Activated naive CD4-positive, alpha-beta T cell treated with anti-CD3 and anti-CD28 coated beads for 36 hours (primary cell): ENCODE measurements at regions not wholly inside any gene's neighbourhood (a gene's known extent, or its start where the extent isn't known, plus 50 kb on each side); places are given as distances from the start of the nearest gene placed in this dataset.

Experiments
- CTCF ChIA-PET: fragments of 350-600 bp; sonication (Branson Sonifier 250); formaldehyde crosslinking; loops from one replicate; lab custom pipeline; 2021; ENCODE audit warnings: antibody characterized with exemption; lab: Charles Lee
- DNase-seq: peaks from one replicate; pipeline ENCODE4 v3.0.0-alpha.2; 2020
- H3K27ac Mint-ChIP-seq: one replicate; pipeline ENCODE4 v1.8.0; 2021; ENCODE audit warnings: mild to moderate bottlenecking, mixed read lengths
- H3K27me3 Mint-ChIP-seq: one replicate; pipeline ENCODE4 v1.8.0; 2021; ENCODE audit warnings: low read depth, mixed read lengths
- H3K36me3 Mint-ChIP-seq: one replicate; pipeline ENCODE4 v1.8.0; 2021; ENCODE audit warnings: low read depth, mixed read lengths
- H3K4me1 Mint-ChIP-seq: one replicate; pipeline ENCODE4 v1.8.0; 2021; ENCODE audit warnings: low read depth, mixed read lengths
- H3K4me3 Mint-ChIP-seq: one replicate; pipeline ENCODE4 v1.8.0; 2021; ENCODE audit warnings: mild to moderate bottlenecking, moderate library complexity, mixed read lengths
- H3K9me3 Mint-ChIP-seq: one replicate; pipeline ENCODE4 v1.8.0; 2021; ENCODE audit warnings: mixed read lengths
- intact Hi-C: fragments of 100-400 bp; cut with micrococcal nuclease; formaldehyde crosslinking; loops from one replicate; pipeline ENCODE4 v1.15.1; 2023

GRCh38 chr20:19929481-19930145 lies 87.5 kb upstream of the NAA20 start:
- DNase-seq, result no peak
- Mint-ChIP-seq H3K27ac (no peak overlapping the region), H3K27me3 (no peaks in the 10 kb centered on the region), H3K4me3 (no peak overlapping the region), H3K9me3 (no peaks in the 10 kb centered on the region), H3K4me1 (no peaks in the 10 kb centered on the region), H3K36me3 (no peaks in the 10 kb centered on the region)
- CTCF ChIA-PET, result no interaction called here
- intact Hi-C loops, result no loop called here

GRCh38 chr20:19930426-19930825 lies 86.7 kb upstream of the NAA20 start:
- Mint-ChIP-seq H3K27ac (no peak overlapping the region), H3K36me3 (no peaks in the 10 kb centered on the region), H3K9me3 (no peaks in the 10 kb centered on the region), H3K27me3 (no peaks in the 10 kb centered on the region), H3K4me3 (no peak overlapping the region), H3K4me1 (peaks cover 3% of the 10 kb centered on the region)
- no peak for DNase-seq
- intact Hi-C loops, result no loop called here
- CTCF ChIA-PET, result no interaction called here

- no peaks in the 10 kb centered on the region for H3K36me3 Mint-ChIP-seq
- no peak overlapping the region for H3K27ac Mint-ChIP-seq
- DNase-seq, result no peak
- H3K4me3 Mint-ChIP-seq, result no peak overlapping the region
- peaks cover 7% of the 10 kb centered on the region for H3K4me1 Mint-ChIP-seq
- no peaks in the 10 kb centered on the region for H3K9me3 Mint-ChIP-seq
- peaks cover 2% of the 10 kb centered on the region for H3K27me3 Mint-ChIP-seq
- CTCF ChIA-PET, result no interaction called here
- intact Hi-C loops, result no loop called here
Observed at GRCh38 chr20:19932170-19932667, 84.9 kb upstream of the NAA20 start.

- Mint-ChIP-seq H3K27me3 (peaks cover 7% of the 10 kb centered on the region), H3K9me3 (no peaks in the 10 kb centered on the region), H3K36me3 (no peaks in the 10 kb centered on the region), H3K4me3 (no peak overlapping the region), H3K27ac (no peak overlapping the region), H3K4me1 (peaks cover 17% of the 10 kb centered on the region)
- CTCF ChIA-PET, result interaction anchor here (0.6 to 1.2 kb wide), 2 partner anchors 9 to 191 kb away, joined by 3 read pairs; no protein-coding TSS in a partner anchor
- intact Hi-C loops, result loop anchor here (5.0 kb wide), 1 partner anchor 62 kb away; no protein-coding TSS in a partner anchor
- DNase-seq, result peak; percentile 10
Observed at GRCh38 chr20:19934792-19935491, 82.2 kb upstream of the NAA20 start.

- intact Hi-C loops, result loop anchor here (5.0 kb wide), 1 partner anchor 61 kb away; no protein-coding TSS in a partner anchor
- CTCF ChIA-PET, result interaction anchor here (1.2 to 1.8 kb wide), 2 partner anchors 58 to 192 kb away, joined by 3 to 6 read pairs; no protein-coding TSS in a partner anchor
- peaks cover 10% of the 10 kb centered on the region for H3K27me3 Mint-ChIP-seq
- peaks cover 17% of the 10 kb centered on the region for H3K4me1 Mint-ChIP-seq
- no peaks in the 10 kb centered on the region for H3K36me3 Mint-ChIP-seq
- H3K9me3 Mint-ChIP-seq, result no peaks in the 10 kb centered on the region
- no peak overlapping the region for H3K4me3 Mint-ChIP-seq
- H3K27ac Mint-ChIP-seq, result no peak overlapping the region
- no peak for DNase-seq
Observed at GRCh38 chr20:19935842-19936241, 81.3 kb upstream of the NAA20 start.

- no peak overlapping the region for H3K27ac Mint-ChIP-seq
- H3K27me3 Mint-ChIP-seq, result peaks cover 12% of the 10 kb centered on the region
- intact Hi-C loops, result loop anchor here (1.0 to 5.0 kb wide), 2 partner anchors 61 to 199 kb away; no protein-coding TSS in a partner anchor
- H3K36me3 Mint-ChIP-seq, result no peaks in the 10 kb centered on the region
- H3K4me1 Mint-ChIP-seq, result peaks cover 17% of the 10 kb centered on the region
- DNase-seq, result no peak
- no peaks in the 10 kb centered on the region for H3K9me3 Mint-ChIP-seq
- CTCF ChIA-PET, result interaction anchor here (0.6 to 1.8 kb wide), 3 partner anchors 10 to 193 kb away, joined by 3 to 6 read pairs (median 3); no protein-coding TSS in a partner anchor
- no peak overlapping the region for H3K4me3 Mint-ChIP-seq
Observed at GRCh38 chr20:19936466-19937200, 80.5 kb upstream of the NAA20 start.

- peaks cover 12% of the 10 kb centered on the region for H3K27me3 Mint-ChIP-seq
- peak; percentile 40 for DNase-seq
- H3K27ac Mint-ChIP-seq, result no peak overlapping the region
- intact Hi-C loops, result loop anchor here (1.0 to 5.0 kb wide), 2 partner anchors 60 to 200 kb away; no protein-coding TSS in a partner anchor
- peaks cover 17% of the 10 kb centered on the region for H3K4me1 Mint-ChIP-seq
- no peak overlapping the region for H3K4me3 Mint-ChIP-seq
- H3K36me3 Mint-ChIP-seq, result no peaks in the 10 kb centered on the region
- no peaks in the 10 kb centered on the region for H3K9me3 Mint-ChIP-seq
- CTCF ChIA-PET, result interaction anchor here (0.6 to 1.8 kb wide), 2 partner anchors 11 to 57 kb away, joined by 3 to 6 read pairs; no protein-coding TSS in a partner anchor
Observed at GRCh38 chr20:19937218-19937617, 79.9 kb upstream of the NAA20 start.

GRCh38 chr20:19937651-19938420 lies 79.3 kb upstream of the NAA20 start:
- Mint-ChIP-seq H3K9me3 (no peaks in the 10 kb centered on the region), H3K36me3 (no peaks in the 10 kb centered on the region), H3K27ac (no peak overlapping the region), H3K4me3 (no peak overlapping the region), H3K4me1 (peaks cover 17% of the 10 kb centered on the region), H3K27me3 (peaks cover 12% of the 10 kb centered on the region)
- DNase-seq, result peak; percentile 67
- intact Hi-C loops, result loop anchor here (1.0 to 5.0 kb wide), 2 partner anchors 59 to 201 kb away; no protein-coding TSS in a partner anchor
- CTCF ChIA-PET, result interaction anchor here (1.8 kb wide), 1 partner anchor 56 kb away, joined by 6 read pairs; no protein-coding TSS in a partner anchor

GRCh38 chr20:19938421-19939090 lies 78.6 kb upstream of the NAA20 start:
- Mint-ChIP-seq H3K27ac (no peak overlapping the region), H3K36me3 (no peaks in the 10 kb centered on the region), H3K27me3 (peaks cover 12% of the 10 kb centered on the region), H3K4me1 (peaks cover 17% of the 10 kb centered on the region), H3K9me3 (no peaks in the 10 kb centered on the region), H3K4me3 (no peak overlapping the region)
- CTCF ChIA-PET, result no interaction called here
- intact Hi-C loops, result loop anchor here (5.0 kb wide), 1 partner anchor 59 kb away; no protein-coding TSS in a partner anchor
- no peak for DNase-seq

- DNase-seq, result no peak
- Mint-ChIP-seq H3K27ac (no peak overlapping the region), H3K9me3 (no peaks in the 10 kb centered on the region), H3K36me3 (no peaks in the 10 kb centered on the region), H3K4me1 (peaks cover 14% of the 10 kb centered on the region), H3K4me3 (no peak overlapping the region), H3K27me3 (peaks cover 12% of the 10 kb centered on the region)
- intact Hi-C loops, result no loop called here
- CTCF ChIA-PET, result no interaction called here
Observed at GRCh38 chr20:19940988-19941460, 76.1 kb upstream of the NAA20 start.

- peaks cover 6% of the 10 kb centered on the region for H3K4me1 Mint-ChIP-seq
- no peaks in the 10 kb centered on the region for H3K9me3 Mint-ChIP-seq
- H3K27ac Mint-ChIP-seq, result no peak overlapping the region
- no peaks in the 10 kb centered on the region for H3K36me3 Mint-ChIP-seq
- H3K27me3 Mint-ChIP-seq, result peaks cover 10% of the 10 kb centered on the region
- H3K4me3 Mint-ChIP-seq, result no peak overlapping the region
- intact Hi-C loops, result no loop called here
- DNase-seq, result no peak
- CTCF ChIA-PET, result no interaction called here
Observed at GRCh38 chr20:19942611-19943010, 74.6 kb upstream of the NAA20 start.
